ENCODE measurements at regions not wholly inside any gene's neighbourhood (a gene's known extent, or its start where the extent isn't known, plus 50 kb on each side); places are given as distances from the start of the nearest gene placed in this dataset.

DNA sequence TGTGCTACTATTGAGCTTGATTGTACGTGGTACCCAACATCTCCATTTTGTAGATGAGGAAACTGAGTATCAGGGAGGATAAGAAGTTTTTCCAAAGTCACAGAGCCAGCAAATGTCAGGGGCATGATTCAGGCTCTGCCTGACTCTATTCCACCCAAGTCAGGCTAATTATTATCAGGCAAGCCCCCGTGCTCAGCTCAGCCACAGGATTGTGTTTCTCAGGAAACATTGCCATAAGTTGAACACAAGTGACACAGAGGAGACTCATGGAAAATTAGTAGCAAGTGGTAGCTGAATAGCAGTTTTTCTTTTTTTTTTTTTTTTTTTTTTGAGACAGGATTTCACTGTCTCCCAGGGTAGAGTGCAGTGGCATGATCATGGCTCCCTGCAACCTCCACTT, 260.5 kb downstream of the C1D start:
- TF ChIP-seq, protein P1, sequence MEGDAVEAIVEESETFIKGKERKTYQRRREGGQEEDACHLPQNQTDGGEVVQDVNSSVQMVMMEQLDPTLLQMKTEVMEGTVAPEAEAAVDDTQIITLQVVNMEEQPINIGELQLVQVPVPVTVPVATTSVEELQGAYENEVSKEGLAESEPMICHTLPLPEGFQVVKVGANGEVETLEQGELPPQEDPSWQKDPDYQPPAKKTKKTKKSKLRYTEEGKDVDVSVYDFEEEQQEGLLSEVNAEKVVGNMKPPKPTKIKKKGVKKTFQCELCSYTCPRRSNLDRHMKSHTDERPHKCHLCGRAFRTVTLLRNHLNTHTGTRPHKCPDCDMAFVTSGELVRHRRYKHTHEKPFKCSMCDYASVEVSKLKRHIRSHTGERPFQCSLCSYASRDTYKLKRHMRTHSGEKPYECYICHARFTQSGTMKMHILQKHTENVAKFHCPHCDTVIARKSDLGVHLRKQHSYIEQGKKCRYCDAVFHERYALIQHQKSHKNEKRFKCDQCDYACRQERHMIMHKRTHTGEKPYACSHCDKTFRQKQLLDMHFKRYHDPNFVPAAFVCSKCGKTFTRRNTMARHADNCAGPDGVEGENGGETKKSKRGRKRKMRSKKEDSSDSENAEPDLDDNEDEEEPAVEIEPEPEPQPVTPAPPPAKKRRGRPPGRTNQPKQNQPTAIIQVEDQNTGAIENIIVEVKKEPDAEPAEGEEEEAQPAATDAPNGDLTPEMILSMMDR (IDR thresholded peaks at IDR 0.05) = no peak
- TF ChIP-seq POLR2A (IDR thresholded peaks at IDR 0.05) = no peak

Data from lower leg skin (tissue), 3 donors.